H1 (cell line): ENCODE measurements at regions not wholly inside any gene's neighbourhood (a gene's known extent, or its start where the extent isn't known, plus 50 kb on each side); places are given as distances from the start of the nearest gene placed in this dataset.

ENCODE experiments used
- CEBPB ChIP-seq: IDR thresholded peaks from 2 replicates; pipeline ENCODE4 v1.6.1; 2012; ENCODE audit warnings: low read depth, low read length
- EZH2 ChIP-seq: fragments of 200-600 bp; sonication (generic); IDR thresholded peaks from 2 replicates; pipeline ENCODE4 v1.7.1; 2012; ENCODE audit warnings: low read depth, mild to moderate bottlenecking, moderate library complexity, low read length, inconsistent platforms; ENCODE audit not compliant: severe bottlenecking
- POLR2A ChIP-seq, 2 experiments: IDR thresholded peaks; 1 replicate in 1 of 2; 2 replicates in 1 of 2; pipeline ENCODE4 v1.6.1; 2011; ENCODE audit warnings: low read depth in 2 of 2, low read length in 2 of 2, mild to moderate bottlenecking in 2 of 2; ENCODE audit errors: control extremely low read depth in 1 of 2
- POLR2AphosphoS5 ChIP-seq: IDR thresholded peaks from 2 replicates; pipeline ENCODE4 v1.6.1; 2011; ENCODE audit warnings: low read depth, low read length
- SIN3A ChIP-seq, 2 experiments: IDR thresholded peaks in 1 of 2; conservative IDR thresholded peaks in 1 of 2; 2 replicates each; pipeline ENCODE4 v1.6.1; 2011 to 2012; ENCODE audit warnings: low read length in 2 of 2, improper control_type of control experiment in 1 of 2, low read depth in 1 of 2, mild to moderate bottlenecking in 1 of 2
- SP1 ChIP-seq: IDR thresholded peaks from 2 replicates; pipeline ENCODE4 v1.6.1; 2011; ENCODE audit warnings: low read depth, low read length
- TAF1 ChIP-seq: IDR thresholded peaks from 2 replicates; pipeline ENCODE4 v1.6.1; 2011; ENCODE audit warnings: mild to moderate bottlenecking, low read depth, low read length
- TBP ChIP-seq: IDR thresholded peaks from 2 replicates; pipeline ENCODE4 v1.6.1; 2011; ENCODE audit warnings: low read depth, low read length, improper control_type of control experiment
- ZNF274 ChIP-seq: IDR thresholded peaks from 2 replicates; pipeline ENCODE4 v1.7.0; 2012; ENCODE audit warnings: low read length, borderline replicate concordance; ENCODE audit errors: extremely low read depth
- TF ChIP-seq, protein P1 (sequence below), 3 experiments: IDR thresholded peaks; 1 replicate in 2 of 3; 2 replicates in 1 of 3; pipeline versions ENCODE4 v1.5.1 to v1.6.1; 2011; ENCODE audit warnings: low read length in 3 of 3, mild to moderate bottlenecking in 3 of 3, inconsistent platforms in 2 of 3, low read depth in 1 of 3, moderate library complexity in 1 of 3; ENCODE audit not compliant: insufficient read depth in 1 of 3; ENCODE audit errors: control extremely low read depth in 1 of 3
- TF ChIP-seq, protein P2 (sequence below): IDR thresholded peaks from 2 replicates; pipeline ENCODE4 v1.6.1; 2011; ENCODE audit warnings: low read length, improper control_type of control experiment

DNA sequence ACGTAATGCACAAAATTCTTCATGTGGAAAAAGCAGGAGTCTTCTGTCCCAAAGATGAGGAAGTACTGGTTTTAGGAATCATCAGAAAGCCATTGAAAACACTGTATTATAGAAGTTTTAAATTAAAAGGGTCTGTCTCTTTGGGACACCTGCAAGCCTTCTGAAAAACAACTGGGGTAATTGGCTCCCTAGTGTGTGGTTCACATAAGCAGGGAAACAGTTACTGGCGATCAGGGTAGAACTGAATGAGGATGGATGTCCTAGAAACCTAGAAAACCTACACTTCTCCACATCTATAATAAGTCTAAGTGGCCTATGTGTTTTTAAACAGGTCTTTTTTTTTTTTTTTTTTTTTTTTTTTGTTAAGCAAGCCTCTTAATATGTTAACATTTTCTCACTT, 945.5 kb upstream of the PCDH10 start:
- TF ChIP-seq POLR2A (IDR thresholded peaks at IDR 0.05; ENCODE audit: control extremely low read depth in 1 of 2, low read depth in 2 of 2, low read length in 2 of 2) (no peak), TAF1 (no peak), EZH2 (no peak), ZNF274 (no peak), SIN3A (conservative IDR thresholded peaks at IDR 0.05 in 1 of 2, IDR thresholded peaks at IDR 0.05 in 1 of 2; ENCODE audit: low read depth in 1 of 2, low read length in 2 of 2) (no peak), SP1 (no peak), POLR2AphosphoS5 (no peak), CEBPB (no peak), TBP (no peak)
- TF ChIP-seq, protein P1, sequence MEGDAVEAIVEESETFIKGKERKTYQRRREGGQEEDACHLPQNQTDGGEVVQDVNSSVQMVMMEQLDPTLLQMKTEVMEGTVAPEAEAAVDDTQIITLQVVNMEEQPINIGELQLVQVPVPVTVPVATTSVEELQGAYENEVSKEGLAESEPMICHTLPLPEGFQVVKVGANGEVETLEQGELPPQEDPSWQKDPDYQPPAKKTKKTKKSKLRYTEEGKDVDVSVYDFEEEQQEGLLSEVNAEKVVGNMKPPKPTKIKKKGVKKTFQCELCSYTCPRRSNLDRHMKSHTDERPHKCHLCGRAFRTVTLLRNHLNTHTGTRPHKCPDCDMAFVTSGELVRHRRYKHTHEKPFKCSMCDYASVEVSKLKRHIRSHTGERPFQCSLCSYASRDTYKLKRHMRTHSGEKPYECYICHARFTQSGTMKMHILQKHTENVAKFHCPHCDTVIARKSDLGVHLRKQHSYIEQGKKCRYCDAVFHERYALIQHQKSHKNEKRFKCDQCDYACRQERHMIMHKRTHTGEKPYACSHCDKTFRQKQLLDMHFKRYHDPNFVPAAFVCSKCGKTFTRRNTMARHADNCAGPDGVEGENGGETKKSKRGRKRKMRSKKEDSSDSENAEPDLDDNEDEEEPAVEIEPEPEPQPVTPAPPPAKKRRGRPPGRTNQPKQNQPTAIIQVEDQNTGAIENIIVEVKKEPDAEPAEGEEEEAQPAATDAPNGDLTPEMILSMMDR (IDR thresholded peaks at IDR 0.05; ENCODE audit: control extremely low read depth in 1 of 3, insufficient read depth in 1 of 3, low read depth in 1 of 3, low read length in 3 of 3): no peak
- TF ChIP-seq, protein P2, sequence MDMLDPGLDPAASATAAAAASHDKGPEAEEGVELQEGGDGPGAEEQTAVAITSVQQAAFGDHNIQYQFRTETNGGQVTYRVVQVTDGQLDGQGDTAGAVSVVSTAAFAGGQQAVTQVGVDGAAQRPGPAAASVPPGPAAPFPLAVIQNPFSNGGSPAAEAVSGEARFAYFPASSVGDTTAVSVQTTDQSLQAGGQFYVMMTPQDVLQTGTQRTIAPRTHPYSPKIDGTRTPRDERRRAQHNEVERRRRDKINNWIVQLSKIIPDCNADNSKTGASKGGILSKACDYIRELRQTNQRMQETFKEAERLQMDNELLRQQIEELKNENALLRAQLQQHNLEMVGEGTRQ: no peak
